HG02623 (cell line): ENCODE measurements at regions not wholly inside any gene's neighbourhood (a gene's known extent, or its start where the extent isn't known, plus 50 kb on each side); places are given as distances from the start of the nearest gene placed in this dataset.

Source experiments
- ATAC-seq: cut with Tn5 transposase; IDR thresholded peaks from one replicate; pipeline ENCODE4 v1.9.1; 2021; ENCODE audit warnings: moderate library complexity; ENCODE audit not compliant: unreplicated experiment

GRCh38 chr9:16193066-16193465 lies 640.2 kb downstream of the CCDC171 start:
- ATAC-seq = no peak

GRCh38 chr9:16196206-16196605 lies 643.4 kb downstream of the CCDC171 start:
- ATAC-seq = no peak

- ATAC-seq = no peak
Measured at GRCh38 chr9:16197578-16198370, 644.9 kb downstream of the CCDC171 start.

- no peak for ATAC-seq
Measured at GRCh38 chr9:16198996-16199395, 646.2 kb downstream of the CCDC171 start.

GRCh38 chr9:16202221-16202620 lies 649.4 kb downstream of the CCDC171 start:
- ATAC-seq = no peak

- ATAC-seq = no peak
Measured at GRCh38 chr9:16202914-16203728, 650.3 kb downstream of the CCDC171 start.

- ATAC-seq = no peak
Measured at GRCh38 chr9:16203729-16204573, 651.1 kb downstream of the CCDC171 start.

- no peak for ATAC-seq
Measured at GRCh38 chr9:16205455-16205854, 652.6 kb downstream of the CCDC171 start.

- no peak for ATAC-seq
Measured at GRCh38 chr9:16206518-16206917, 653.7 kb downstream of the CCDC171 start.

- ATAC-seq = no peak
Measured at GRCh38 chr9:16207161-16207560, 654.3 kb downstream of the CCDC171 start.

- no peak for ATAC-seq
Measured at GRCh38 chr9:16210440-16210839, 657.6 kb downstream of the CCDC171 start.

- no peak for ATAC-seq
Measured at GRCh38 chr9:16211946-16212345, 658.5 kb downstream of the BNC2 start.

GRCh38 chr9:16213781-16214515 lies 656.5 kb downstream of the BNC2 start:
- no peak for ATAC-seq

- ATAC-seq = no peak
Measured at GRCh38 chr9:16214677-16215352, 655.7 kb downstream of the BNC2 start.

GRCh38 chr9:16215353-16215680 lies 655.2 kb downstream of the BNC2 start:
- ATAC-seq = no peak

GRCh38 chr9:16217943-16218701 lies 652.3 kb downstream of the BNC2 start:
- no peak for ATAC-seq

- no peak for ATAC-seq
Measured at GRCh38 chr9:16221366-16221765, 649.1 kb downstream of the BNC2 start.

GRCh38 chr9:16221822-16222547 lies 648.5 kb downstream of the BNC2 start:
- no peak for ATAC-seq
